Trophoblast cell (in vitro differentiated cells and primary cell): ENCODE measurements at regions not wholly inside any gene's neighbourhood (a gene's known extent, or its start where the extent isn't known, plus 50 kb on each side); places are given as distances from the start of the nearest gene placed in this dataset.

ENCODE experiments used
- DNase-seq, 2 donors: peaks; one replicate each; pipeline ENCODE4 v3.0.0-alpha.2; 2016
- H2AFZ ChIP-seq: 2 replicates; pipeline ENCODE4 v1.6.1; 2013; ENCODE audit warnings: low read length, moderate library complexity, mild to moderate bottlenecking; ENCODE audit not compliant: insufficient read depth, poor library complexity
- H2AK5ac ChIP-seq: 2 replicates; pipeline ENCODE4 v1.6.1; 2013; ENCODE audit warnings: mild to moderate bottlenecking, low read length
- H2BK120ac ChIP-seq: 2 replicates; pipeline ENCODE4 v1.6.1; 2013; ENCODE audit warnings: low read length, mild to moderate bottlenecking, moderate library complexity; ENCODE audit not compliant: insufficient read depth, poor library complexity
- H2BK12ac ChIP-seq: 2 replicates; pipeline ENCODE4 v1.6.1; 2013; ENCODE audit warnings: mild to moderate bottlenecking, low read length, moderate library complexity
- H2BK5ac ChIP-seq: 2 replicates; pipeline ENCODE4 v1.6.1; 2013; ENCODE audit warnings: low read length, low read depth, moderate library complexity, mild to moderate bottlenecking; ENCODE audit not compliant: poor library complexity
- H3K14ac ChIP-seq: 2 replicates; pipeline ENCODE4 v1.6.1; 2013; ENCODE audit warnings: mild to moderate bottlenecking, low read length
- H3K18ac ChIP-seq: 2 replicates; pipeline ENCODE4 v1.6.1; 2013; ENCODE audit warnings: mild to moderate bottlenecking, low read length
- H3K23ac ChIP-seq: 2 replicates; pipeline ENCODE4 v1.6.1; 2013; ENCODE audit warnings: low read length
- H3K27ac ChIP-seq: 2 replicates; pipeline ENCODE4 v1.5.1; 2013; ENCODE audit warnings: low read depth, mild to moderate bottlenecking, inconsistent platforms, low read length, moderate library complexity
- H3K27me3 ChIP-seq: 2 replicates; pipeline ENCODE4 v1.6.1; 2013; ENCODE audit warnings: inconsistent platforms, mild to moderate bottlenecking, low read length, moderate library complexity; ENCODE audit not compliant: insufficient read depth
- H3K36me3 ChIP-seq, 2 experiments: 1 replicate in 1 of 2; 2 replicates in 1 of 2; pipeline ENCODE4 v1.6.1; 2013; ENCODE audit warnings: low read length in 2 of 2, mild to moderate bottlenecking in 2 of 2, moderate library complexity in 1 of 2; ENCODE audit not compliant: insufficient read depth in 2 of 2, control insufficient read depth in 1 of 2
- H3K4ac ChIP-seq: 2 replicates; pipeline ENCODE4 v1.6.1; 2013; ENCODE audit warnings: low read depth, mild to moderate bottlenecking, low read length, moderate library complexity
- H3K4me1 ChIP-seq, 2 experiments: 1 replicate in 1 of 2; 2 replicates in 1 of 2; pipeline ENCODE4 v1.6.1; 2013; ENCODE audit warnings: low read length in 2 of 2, mild to moderate bottlenecking in 2 of 2, moderate library complexity in 1 of 2; ENCODE audit not compliant: insufficient read depth in 2 of 2, control insufficient read depth in 1 of 2
- H3K4me2 ChIP-seq: 2 replicates; pipeline ENCODE4 v1.6.1; 2013; ENCODE audit warnings: inconsistent platforms, mild to moderate bottlenecking, low read length, moderate library complexity
- H3K4me3 ChIP-seq: 2 replicates; pipeline ENCODE4 v1.5.1; 2013; ENCODE audit warnings: mild to moderate bottlenecking, low read depth, low read length, inconsistent platforms
- H3K79me1 ChIP-seq: one replicate; pipeline ENCODE4 v1.6.1; 2013; ENCODE audit warnings: low read length
- H3K79me2 ChIP-seq: 2 replicates; pipeline ENCODE4 v1.6.1; 2013; ENCODE audit warnings: low read length, mild to moderate bottlenecking; ENCODE audit not compliant: control insufficient read depth, insufficient read depth, poor library complexity
- H3K9ac ChIP-seq: 2 replicates; pipeline ENCODE4 v1.6.1; 2013; ENCODE audit warnings: mild to moderate bottlenecking, low read length
- H3K9me3 ChIP-seq: 2 replicates; pipeline ENCODE4 v1.6.1; 2013; ENCODE audit warnings: low read depth, mild to moderate bottlenecking, control low read depth, inconsistent platforms, low read length; ENCODE audit not compliant: insufficient read depth
- H4K12ac ChIP-seq: 2 replicates; pipeline ENCODE4 v1.6.1; 2013; ENCODE audit warnings: low read depth, mild to moderate bottlenecking, low read length, moderate library complexity
- H4K8ac ChIP-seq: 2 replicates; pipeline ENCODE4 v1.6.1; 2013; ENCODE audit warnings: low read depth, mild to moderate bottlenecking, low read length, moderate library complexity
- H4K91ac ChIP-seq: one replicate; pipeline ENCODE4 v1.6.1; 2013; ENCODE audit warnings: low read depth, mild to moderate bottlenecking, low read length, moderate library complexity
- WGBS: extraction: QIAGEN DNeasy Blood & Tissue Kit; methylation state at CpG from one replicate; pipeline ENCODE4 v1.1.7; 2013; ENCODE audit warnings: missing lambda C conversion rate; ENCODE audit not compliant: insufficient read length, insufficient coverage; ENCODE audit errors: extremely low coverage; 5-methylcytosine and 5-hydroxymethylcytosine counted together

DNA sequence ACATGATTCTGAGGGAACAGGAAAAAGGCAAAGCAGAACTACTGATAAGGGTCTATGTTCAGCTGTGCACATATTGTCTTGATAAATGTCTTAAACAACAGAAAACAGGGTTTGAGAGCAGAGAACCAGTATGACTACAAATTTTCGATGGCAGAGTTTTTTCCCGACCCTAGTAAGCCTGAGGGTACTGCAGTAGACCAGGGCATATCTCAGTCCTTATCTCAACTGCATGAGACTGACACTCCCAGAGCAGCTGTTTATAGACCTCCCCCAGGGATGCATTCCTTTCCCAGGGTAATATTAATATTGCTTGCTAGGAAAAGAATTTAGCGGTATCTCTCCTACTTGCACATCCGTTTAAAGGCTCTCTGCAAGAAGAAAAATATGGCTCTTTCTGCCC is 1176.8 kb upstream of the ADGRB3 start:
- H4K8ac ChIP-seq = no peak overlapping the region
- no peak overlapping the region for H4K12ac ChIP-seq
- no peak overlapping the region for H2AK5ac ChIP-seq
- no peaks in the 10 kb centered on the region for H3K36me3 ChIP-seq
- no peaks in the 10 kb centered on the region for H3K79me2 ChIP-seq
- peak in 1 of 2 donors; percentile 2 for DNase-seq
- H3K9ac ChIP-seq = no peak overlapping the region
- H3K79me1 ChIP-seq = no peaks in the 10 kb centered on the region
- H3K9me3 ChIP-seq = peaks cover 3% of the 10 kb centered on the region
- H3K27me3 ChIP-seq = no peaks in the 10 kb centered on the region
- H3K4me1 ChIP-seq = no peaks in the 10 kb centered on the region
- no peak overlapping the region for H3K4ac ChIP-seq
- no peak overlapping the region for H3K14ac ChIP-seq
- H2BK5ac ChIP-seq = no peak overlapping the region
- H3K23ac ChIP-seq = no peak overlapping the region
- no peak overlapping the region for H3K4me2 ChIP-seq
- no peak overlapping the region for H3K18ac ChIP-seq
- H2BK120ac ChIP-seq = no peak overlapping the region
- no peak overlapping the region for H3K27ac ChIP-seq
- H2BK12ac ChIP-seq = no peak overlapping the region
- no CpG with 5 or more reads among the region's 4 CpGs for WGBS
- H4K91ac ChIP-seq = no peak overlapping the region
- no peak overlapping the region for H2AFZ ChIP-seq
- no peak overlapping the region for H3K4me3 ChIP-seq

DNA sequence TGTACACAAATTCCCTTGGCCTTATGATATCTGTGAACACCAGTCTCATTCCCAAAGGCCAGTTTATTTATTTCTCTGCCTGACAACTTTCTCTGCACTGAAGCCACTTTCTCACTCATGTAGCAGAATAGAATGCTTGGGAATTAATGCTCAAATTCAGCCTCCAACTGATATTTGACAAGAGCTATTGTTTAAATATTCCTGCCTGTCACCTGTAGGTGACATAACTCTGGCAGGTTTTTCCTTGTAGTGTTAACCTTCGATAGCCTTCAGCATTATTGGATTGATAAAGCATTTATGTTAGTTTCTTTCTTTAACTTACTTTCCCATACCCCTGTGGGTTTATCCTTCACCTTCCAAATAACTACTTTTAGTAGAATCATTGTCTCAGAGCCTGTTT is 1183.2 kb upstream of the ADGRB3 start:
- H3K9ac ChIP-seq = no peak overlapping the region
- no peak overlapping the region for H3K4me3 ChIP-seq
- no peak overlapping the region for H2AFZ ChIP-seq
- H3K4me2 ChIP-seq = no peak overlapping the region
- no peak overlapping the region for H4K91ac ChIP-seq
- no peak overlapping the region for H3K27ac ChIP-seq
- no peak overlapping the region for H4K8ac ChIP-seq
- no peaks in the 10 kb centered on the region for H3K79me1 ChIP-seq
- no peaks in the 10 kb centered on the region for H3K9me3 ChIP-seq
- no peaks in the 10 kb centered on the region for H3K36me3 ChIP-seq
- H3K4ac ChIP-seq = no peak overlapping the region
- WGBS = no CpG with 5 or more reads among the region's 1 CpG
- no peak overlapping the region for H2BK12ac ChIP-seq
- H2BK120ac ChIP-seq = no peak overlapping the region
- DNase-seq = no peak
- no peak overlapping the region for H3K23ac ChIP-seq
- H3K4me1 ChIP-seq = no peaks in the 10 kb centered on the region
- no peak overlapping the region for H2BK5ac ChIP-seq
- H3K14ac ChIP-seq = no peak overlapping the region
- H3K18ac ChIP-seq = no peak overlapping the region
- no peaks in the 10 kb centered on the region for H3K27me3 ChIP-seq
- no peak overlapping the region for H4K12ac ChIP-seq
- H3K79me2 ChIP-seq = no peaks in the 10 kb centered on the region
- H2AK5ac ChIP-seq = no peak overlapping the region

DNA sequence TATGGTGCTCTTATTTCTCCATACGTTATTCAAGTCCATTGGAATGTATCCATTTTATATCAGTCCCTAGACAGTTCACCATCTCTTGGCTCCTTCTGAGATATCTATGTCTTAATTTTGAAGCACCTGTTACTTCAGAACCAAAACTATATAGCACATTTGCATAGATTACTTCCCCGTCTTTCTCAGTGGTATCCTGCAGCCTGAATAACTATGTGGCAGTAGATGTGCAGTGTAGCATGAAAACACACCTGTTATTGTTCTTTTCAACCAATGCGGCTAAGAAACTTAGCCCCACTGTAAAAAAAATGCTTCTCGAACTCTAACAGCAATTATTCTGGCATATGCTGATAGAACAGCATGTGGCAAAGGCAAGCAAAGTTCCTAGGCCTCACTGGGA is 1184.4 kb upstream of the ADGRB3 start:
- Histone ChIP-seq H3K23ac (no peak overlapping the region), H3K9me3 (no peaks in the 10 kb centered on the region), H2AK5ac (no peak overlapping the region), H2BK12ac (no peak overlapping the region), H3K4me2 (no peak overlapping the region), H3K79me1 (no peaks in the 10 kb centered on the region), H3K14ac (no peak overlapping the region), H3K4ac (no peak overlapping the region), H3K4me1 (no peaks in the 10 kb centered on the region), H3K4me3 (no peak overlapping the region), H3K27me3 (no peaks in the 10 kb centered on the region), H4K8ac (no peak overlapping the region), H3K9ac (no peak overlapping the region), H2BK5ac (no peak overlapping the region), H3K79me2 (no peaks in the 10 kb centered on the region), H2BK120ac (no peak overlapping the region), H4K91ac (no peak overlapping the region), H3K36me3 (no peaks in the 10 kb centered on the region), H4K12ac (no peak overlapping the region), H3K18ac (no peak overlapping the region), H2AFZ (no peak overlapping the region), H3K27ac (no peak overlapping the region)
- DNase-seq = no peak
- no CpG with 5 or more reads among the region's 4 CpGs for WGBS

DNA sequence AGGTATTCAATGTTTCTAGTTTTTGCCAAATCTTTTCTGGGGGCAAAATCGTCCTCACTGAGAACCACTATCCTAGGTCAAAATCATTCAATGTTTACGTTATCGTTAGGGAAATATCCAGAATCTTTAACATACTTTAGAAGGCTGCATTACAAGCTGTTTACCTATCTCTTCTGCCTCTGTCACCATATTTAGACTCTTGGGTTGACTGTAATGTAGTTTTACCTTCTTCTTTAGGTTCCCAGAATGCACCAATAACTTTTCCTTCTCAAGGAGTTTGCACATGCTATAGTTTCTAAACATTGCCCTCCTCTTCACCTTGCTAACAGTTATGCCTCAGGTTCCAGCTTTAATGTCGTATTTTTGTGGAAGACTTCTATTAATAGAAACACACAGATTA is 1185.5 kb upstream of the ADGRB3 start:
- Histone ChIP-seq H3K9me3 (no peaks in the 10 kb centered on the region), H3K4me2 (no peak overlapping the region), H4K8ac (no peak overlapping the region), H3K27me3 (no peaks in the 10 kb centered on the region), H2BK5ac (no peak overlapping the region), H2AFZ (no peak overlapping the region), H3K36me3 (no peaks in the 10 kb centered on the region), H3K4ac (no peak overlapping the region), H3K4me3 (no peak overlapping the region), H3K79me1 (no peaks in the 10 kb centered on the region), H3K27ac (no peak overlapping the region), H3K14ac (no peak overlapping the region), H3K23ac (no peak overlapping the region), H4K12ac (no peak overlapping the region), H3K79me2 (no peaks in the 10 kb centered on the region), H2AK5ac (no peak overlapping the region), H3K4me1 (no peaks in the 10 kb centered on the region), H2BK12ac (no peak overlapping the region), H2BK120ac (no peak overlapping the region), H3K9ac (no peak overlapping the region), H3K18ac (no peak overlapping the region), H4K91ac (no peak overlapping the region)
- peak in 1 of 2 donors; percentile 4 for DNase-seq
- no CpG with 5 or more reads among the region's 4 CpGs for WGBS
